WTC11 (cell line): ENCODE measurements at regions not wholly inside any gene's neighbourhood (a gene's known extent, or its start where the extent isn't known, plus 50 kb on each side); places are given as distances from the start of the nearest gene placed in this dataset.

Experiments
- ATAC-seq: fragments of 200-7000 bp; cut with Tn5 transposase; 2 replicates; pipeline ENCODE4 v1.10.0; 2021; ENCODE audit warnings: mild to moderate bottlenecking, moderate library complexity
- CTCF ChIA-PET: fragments of 300-600 bp; sonication (Branson Sonifier 250); formaldehyde crosslinking; loops from one replicate; lab custom pipeline; 2021; ENCODE audit warnings: antibody characterized with exemption; lab: Charles Lee
- POLR2A ChIA-PET: fragments of 350-600 bp; sonication (Branson Sonifier 250); formaldehyde crosslinking; loops from one replicate; lab custom pipeline; 2021; ENCODE audit warnings: antibody characterized with exemption; lab: Charles Lee
- DNase-seq: peaks from one replicate; pipeline ENCODE4 v3.0.0; 2021; ENCODE audit warnings: low spot score
- H3K27ac Mint-ChIP-seq: 2 replicates; pipeline ENCODE4 v1.8.0; 2021; ENCODE audit warnings: mixed read lengths
- H3K27me3 Mint-ChIP-seq: 2 replicates; pipeline ENCODE4 v1.8.0; 2021; ENCODE audit warnings: low read depth, mild to moderate bottlenecking, moderate library complexity, mixed read lengths
- H3K36me3 Mint-ChIP-seq: 2 replicates; pipeline ENCODE4 v1.8.0; 2021; ENCODE audit warnings: mixed read lengths
- H3K4me1 Mint-ChIP-seq: 2 replicates; pipeline ENCODE4 v1.8.0; 2022; ENCODE audit warnings: mixed read lengths
- H3K4me3 Mint-ChIP-seq: 2 replicates; pipeline ENCODE4 v1.8.0; 2021; ENCODE audit warnings: mild to moderate bottlenecking, moderate library complexity, mixed read lengths
- H3K9me3 Mint-ChIP-seq: 2 replicates; pipeline ENCODE4 v1.8.0; 2021; ENCODE audit warnings: mixed read lengths
- ATF1 ChIP-seq: sonication (generic); formaldehyde crosslinking; IDR thresholded peaks from 2 replicates; pipeline ENCODE4 v1.8.1; 2023; ENCODE audit warnings: mild to moderate bottlenecking, moderate library complexity, missing genetic modification reagents
- IRF2 ChIP-seq: sonication (generic); formaldehyde crosslinking; IDR thresholded peaks from 2 replicates; pipeline ENCODE4 v1.8.0; 2022; ENCODE audit warnings: low read depth, missing genetic modification reagents, borderline replicate concordance
- JUN ChIP-seq: sonication (generic); formaldehyde crosslinking; IDR thresholded peaks from 2 replicates; pipeline ENCODE4 v1.8.0; 2023; ENCODE audit warnings: mild to moderate bottlenecking, missing genetic modification reagents
- KAT7 ChIP-seq: sonication (generic); formaldehyde crosslinking; IDR thresholded peaks from 2 replicates; pipeline ENCODE4 v1.8.1; 2023; ENCODE audit warnings: missing genetic modification reagents, mild to moderate bottlenecking, borderline replicate concordance
- MXD4 ChIP-seq: fragments of 250-450 bp; sonication (Bioruptor Pico); IDR thresholded peaks from 2 replicates; pipeline ENCODE4 v1.8.0; 2021; ENCODE audit warnings: mild to moderate bottlenecking, moderate library complexity, borderline replicate concordance
- TEAD1 ChIP-seq: sonication (generic); formaldehyde crosslinking; IDR thresholded peaks from 2 replicates; pipeline ENCODE4 v1.8.0; 2022; ENCODE audit warnings: mild to moderate bottlenecking, missing genetic modification reagents
- TP53 ChIP-seq: sonication (generic); formaldehyde crosslinking; IDR thresholded peaks from 2 replicates; pipeline ENCODE4 v1.8.1; 2023; ENCODE audit warnings: mild to moderate bottlenecking, missing genetic modification reagents
- ZNF121 ChIP-seq: sonication (generic); formaldehyde crosslinking; IDR thresholded peaks from 2 replicates; pipeline ENCODE4 v1.8.0; 2023; ENCODE audit warnings: missing genetic modification reagents
- ZNF396 ChIP-seq: fragments of 250-450 bp; sonication (Bioruptor Pico); IDR thresholded peaks from 2 replicates; pipeline ENCODE4 v1.8.0; 2021; ENCODE audit warnings: mild to moderate bottlenecking, moderate library complexity, borderline replicate concordance
- TF ChIP-seq, protein P1 (sequence below): sonication (generic); formaldehyde crosslinking; IDR thresholded peaks from 2 replicates; pipeline ENCODE4 v1.8.1; 2023; ENCODE audit warnings: mild to moderate bottlenecking, missing genetic modification reagents
- TF ChIP-seq, protein P2 (sequence below): sonication (generic); formaldehyde crosslinking; IDR thresholded peaks from 2 replicates; pipeline ENCODE4 v1.8.0; 2022; ENCODE audit warnings: mild to moderate bottlenecking, missing genetic modification reagents
- TF ChIP-seq, protein P3 (sequence below): sonication (generic); formaldehyde crosslinking; IDR thresholded peaks from 2 replicates; pipeline ENCODE4 v1.8.0; 2022; ENCODE audit warnings: mild to moderate bottlenecking, missing genetic modification reagents
- TF ChIP-seq, protein P4 (sequence below): fragments of 250-450 bp; sonication (Bioruptor Pico); conservative IDR thresholded peaks from 2 replicates; pipeline ENCODE4 v1.9.0; 2021; ENCODE audit warnings: mild to moderate bottlenecking
- TF ChIP-seq, protein P5 (sequence below): fragments of 250-450 bp; sonication (Bioruptor Pico); IDR thresholded peaks from 2 replicates; pipeline ENCODE4 v1.9.0; 2021; ENCODE audit warnings: moderate library complexity, mild to moderate bottlenecking, inconsistent platforms, borderline replicate concordance
- TF ChIP-seq, protein P6 (sequence below): sonication (generic); formaldehyde crosslinking; IDR thresholded peaks from 2 replicates; pipeline ENCODE4 v1.8.1; 2023; ENCODE audit warnings: mild to moderate bottlenecking, missing genetic modification reagents, borderline replicate concordance
- TF ChIP-seq, protein P7 (sequence below): sonication (generic); formaldehyde crosslinking; IDR thresholded peaks from 2 replicates; pipeline ENCODE4 v1.8.0; 2022; ENCODE audit warnings: mild to moderate bottlenecking, missing genetic modification reagents

DNA sequence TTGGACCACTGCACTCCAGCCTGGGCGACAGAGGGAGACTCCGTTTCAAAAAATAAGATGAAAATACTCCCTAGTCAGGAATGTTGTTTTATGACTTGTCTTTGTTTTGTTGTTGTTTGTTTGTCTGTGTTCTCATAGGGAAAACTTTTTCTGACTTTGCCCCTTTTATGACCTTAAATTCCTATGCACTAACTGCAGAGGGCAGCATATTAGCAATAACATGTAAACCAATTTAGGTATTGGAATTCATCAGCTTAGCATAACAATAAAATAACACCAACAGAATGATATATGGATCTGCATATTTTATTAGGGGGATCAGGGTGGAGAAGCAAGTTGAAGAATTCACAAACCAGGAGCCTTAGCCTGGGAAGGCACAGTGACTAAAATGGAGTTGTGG lies 631.5 kb downstream of the SUCLG1 start:
- DNase-seq (no peak), ATAC-seq (no peak)
- ChIA-PET CTCF (interaction anchor here (1.2 kb wide), 1 partner anchor 476 kb away, joined by 3 read pairs; no protein-coding TSS in a partner anchor), POLR2A (no interaction called here)
- Mint-ChIP-seq H3K27ac (no peak overlapping the region), H3K36me3 (no peaks in the 10 kb centered on the region), H3K9me3 (peaks cover 13% of the 10 kb centered on the region; the same call in 1 of the 2 replicates), H3K4me3 (no peak overlapping the region), H3K4me1 (peaks cover 4% of the 10 kb centered on the region), H3K27me3 (no peaks in the 10 kb centered on the region; the same call in 1 of the 2 replicates)
- TF ChIP-seq, protein P1, sequence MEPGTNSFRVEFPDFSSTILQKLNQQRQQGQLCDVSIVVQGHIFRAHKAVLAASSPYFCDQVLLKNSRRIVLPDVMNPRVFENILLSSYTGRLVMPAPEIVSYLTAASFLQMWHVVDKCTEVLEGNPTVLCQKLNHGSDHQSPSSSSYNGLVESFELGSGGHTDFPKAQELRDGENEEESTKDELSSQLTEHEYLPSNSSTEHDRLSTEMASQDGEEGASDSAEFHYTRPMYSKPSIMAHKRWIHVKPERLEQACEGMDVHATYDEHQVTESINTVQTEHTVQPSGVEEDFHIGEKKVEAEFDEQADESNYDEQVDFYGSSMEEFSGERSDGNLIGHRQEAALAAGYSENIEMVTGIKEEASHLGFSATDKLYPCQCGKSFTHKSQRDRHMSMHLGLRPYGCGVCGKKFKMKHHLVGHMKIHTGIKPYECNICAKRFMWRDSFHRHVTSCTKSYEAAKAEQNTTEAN, result no peak
- TF ChIP-seq, protein P2, sequence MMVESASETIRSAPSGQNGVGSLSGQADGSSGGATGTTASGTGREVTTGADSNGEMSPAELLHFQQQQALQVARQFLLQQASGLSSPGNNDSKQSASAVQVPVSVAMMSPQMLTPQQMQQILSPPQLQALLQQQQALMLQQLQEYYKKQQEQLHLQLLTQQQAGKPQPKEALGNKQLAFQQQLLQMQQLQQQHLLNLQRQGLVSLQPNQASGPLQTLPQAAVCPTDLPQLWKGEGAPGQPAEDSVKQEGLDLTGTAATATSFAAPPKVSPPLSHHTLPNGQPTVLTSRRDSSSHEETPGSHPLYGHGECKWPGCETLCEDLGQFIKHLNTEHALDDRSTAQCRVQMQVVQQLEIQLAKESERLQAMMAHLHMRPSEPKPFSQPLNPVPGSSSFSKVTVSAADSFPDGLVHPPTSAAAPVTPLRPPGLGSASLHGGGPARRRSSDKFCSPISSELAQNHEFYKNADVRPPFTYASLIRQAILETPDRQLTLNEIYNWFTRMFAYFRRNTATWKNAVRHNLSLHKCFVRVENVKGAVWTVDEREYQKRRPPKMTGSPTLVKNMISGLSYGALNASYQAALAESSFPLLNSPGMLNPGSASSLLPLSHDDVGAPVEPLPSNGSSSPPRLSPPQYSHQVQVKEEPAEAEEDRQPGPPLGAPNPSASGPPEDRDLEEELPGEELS, result no peak

DNA sequence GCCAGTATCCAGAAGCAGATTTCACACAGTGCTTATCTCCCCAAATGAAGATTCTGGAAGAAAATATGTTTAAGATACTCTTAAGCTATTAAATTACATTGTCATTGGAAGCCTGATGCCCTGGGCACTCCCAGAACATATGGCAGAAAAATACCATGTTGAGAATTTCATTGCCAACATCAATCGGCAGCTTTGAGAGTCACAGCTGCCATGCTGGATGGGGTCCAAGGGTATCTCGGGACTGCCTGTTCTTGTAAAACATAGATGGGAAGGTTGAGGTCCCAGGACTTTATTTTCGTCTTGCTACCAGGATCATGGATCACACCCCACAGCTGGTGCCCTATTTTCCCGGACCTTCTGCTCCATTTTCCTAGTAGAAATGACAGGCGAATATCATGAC lies 632.5 kb downstream of the SUCLG1 start:
- DNase-seq, result no peak
- no peaks in the 10 kb centered on the region for H3K36me3 Mint-ChIP-seq
- no peak for ATAC-seq
- peaks cover 4% of the 10 kb centered on the region for H3K4me1 Mint-ChIP-seq
- POLR2A ChIA-PET, result no interaction called here
- H3K27me3 Mint-ChIP-seq, result no peaks in the 10 kb centered on the region; the same call in 1 of the 2 replicates
- H3K27ac Mint-ChIP-seq, result no peak overlapping the region
- H3K4me3 Mint-ChIP-seq, result no peak overlapping the region
- TF ChIP-seq, protein P3, sequence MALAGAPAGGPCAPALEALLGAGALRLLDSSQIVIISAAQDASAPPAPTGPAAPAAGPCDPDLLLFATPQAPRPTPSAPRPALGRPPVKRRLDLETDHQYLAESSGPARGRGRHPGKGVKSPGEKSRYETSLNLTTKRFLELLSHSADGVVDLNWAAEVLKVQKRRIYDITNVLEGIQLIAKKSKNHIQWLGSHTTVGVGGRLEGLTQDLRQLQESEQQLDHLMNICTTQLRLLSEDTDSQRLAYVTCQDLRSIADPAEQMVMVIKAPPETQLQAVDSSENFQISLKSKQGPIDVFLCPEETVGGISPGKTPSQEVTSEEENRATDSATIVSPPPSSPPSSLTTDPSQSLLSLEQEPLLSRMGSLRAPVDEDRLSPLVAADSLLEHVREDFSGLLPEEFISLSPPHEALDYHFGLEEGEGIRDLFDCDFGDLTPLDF (CRISPR knock-in tag), result no peak
- TF ChIP-seq, all 79 proteins: peak for 0
- CTCF ChIA-PET, result interaction anchor here (1.2 kb wide), 1 partner anchor 477 kb away, joined by 3 read pairs; no protein-coding TSS in a partner anchor
- H3K9me3 Mint-ChIP-seq, result peaks cover 13% of the 10 kb centered on the region; the same call in 1 of the 2 replicates

DNA sequence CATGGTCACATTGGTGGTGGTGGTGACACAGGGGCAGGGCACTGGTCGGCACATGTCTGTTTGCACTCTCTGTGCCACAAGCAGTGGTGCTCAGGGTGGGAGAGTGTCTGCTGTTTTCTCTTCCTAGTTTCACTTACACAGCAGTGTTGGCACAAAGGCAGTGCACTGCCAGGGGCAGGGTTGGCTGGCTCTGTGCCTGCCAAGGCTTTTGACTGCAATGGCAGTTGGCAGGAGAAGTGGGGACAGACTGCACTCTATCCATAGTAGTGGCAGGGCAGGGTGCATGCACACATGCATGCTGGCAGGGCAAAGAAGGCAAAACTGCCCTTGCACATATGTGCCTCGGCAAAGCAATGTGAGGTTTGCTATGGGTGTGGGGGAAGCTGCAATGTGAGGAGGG lies 635.9 kb downstream of the SUCLG1 start:
- CTCF ChIA-PET, result no interaction called here
- TF ChIP-seq, protein P4, sequence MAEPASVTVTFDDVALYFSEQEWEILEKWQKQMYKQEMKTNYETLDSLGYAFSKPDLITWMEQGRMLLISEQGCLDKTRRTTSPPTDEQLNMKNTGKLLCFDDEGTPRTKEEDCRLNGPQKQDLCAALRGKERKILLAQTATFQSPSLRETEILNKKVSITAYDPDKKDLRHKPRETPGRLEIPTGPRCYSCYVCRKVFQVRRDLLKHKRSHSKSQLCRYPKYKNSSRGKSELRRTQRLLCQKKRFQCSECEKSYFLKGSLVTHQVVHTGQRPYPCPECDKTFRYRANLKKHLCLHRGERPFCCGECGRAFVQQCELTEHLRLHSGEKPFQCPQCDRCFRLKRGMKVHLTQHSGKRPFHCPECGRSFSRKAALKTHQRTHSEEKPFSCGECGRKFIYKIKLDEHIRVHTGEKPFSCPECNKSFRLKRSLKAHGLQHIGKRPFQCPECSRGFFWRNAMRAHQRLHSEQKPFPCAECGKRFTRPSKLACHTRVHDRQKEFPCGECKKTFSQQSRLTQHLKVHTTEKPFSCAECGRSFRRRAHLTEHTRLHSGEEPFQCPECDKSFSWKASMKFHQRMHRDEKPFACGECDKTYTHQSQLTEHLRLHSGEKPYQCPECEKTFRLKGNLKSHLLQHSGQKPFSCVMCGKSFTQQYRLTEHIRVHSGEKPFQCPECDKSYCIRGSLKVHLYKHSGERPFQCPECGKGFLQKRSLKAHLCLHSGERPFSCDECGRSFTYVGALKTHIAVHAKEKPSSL (CRISPR knock-in tag), result no peak
- TF ChIP-seq, protein P5, sequence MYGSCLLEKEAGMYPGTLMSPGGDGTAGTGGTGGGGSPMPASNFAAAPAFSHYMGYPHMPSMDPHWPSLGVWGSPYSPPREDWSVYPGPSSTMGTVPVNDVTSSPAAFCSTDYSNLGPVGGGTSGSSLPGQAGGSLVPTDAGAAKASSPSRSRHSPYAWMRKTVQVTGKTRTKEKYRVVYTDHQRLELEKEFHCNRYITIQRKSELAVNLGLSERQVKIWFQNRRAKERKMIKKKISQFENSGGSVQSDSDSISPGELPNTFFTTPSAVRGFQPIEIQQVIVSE (CRISPR knock-in tag), result no peak
- TF ChIP-seq ZNF121, result no peak
- no peak for TF ChIP-seq TP53 (CRISPR knock-in tag)
- TF ChIP-seq, protein P6, sequence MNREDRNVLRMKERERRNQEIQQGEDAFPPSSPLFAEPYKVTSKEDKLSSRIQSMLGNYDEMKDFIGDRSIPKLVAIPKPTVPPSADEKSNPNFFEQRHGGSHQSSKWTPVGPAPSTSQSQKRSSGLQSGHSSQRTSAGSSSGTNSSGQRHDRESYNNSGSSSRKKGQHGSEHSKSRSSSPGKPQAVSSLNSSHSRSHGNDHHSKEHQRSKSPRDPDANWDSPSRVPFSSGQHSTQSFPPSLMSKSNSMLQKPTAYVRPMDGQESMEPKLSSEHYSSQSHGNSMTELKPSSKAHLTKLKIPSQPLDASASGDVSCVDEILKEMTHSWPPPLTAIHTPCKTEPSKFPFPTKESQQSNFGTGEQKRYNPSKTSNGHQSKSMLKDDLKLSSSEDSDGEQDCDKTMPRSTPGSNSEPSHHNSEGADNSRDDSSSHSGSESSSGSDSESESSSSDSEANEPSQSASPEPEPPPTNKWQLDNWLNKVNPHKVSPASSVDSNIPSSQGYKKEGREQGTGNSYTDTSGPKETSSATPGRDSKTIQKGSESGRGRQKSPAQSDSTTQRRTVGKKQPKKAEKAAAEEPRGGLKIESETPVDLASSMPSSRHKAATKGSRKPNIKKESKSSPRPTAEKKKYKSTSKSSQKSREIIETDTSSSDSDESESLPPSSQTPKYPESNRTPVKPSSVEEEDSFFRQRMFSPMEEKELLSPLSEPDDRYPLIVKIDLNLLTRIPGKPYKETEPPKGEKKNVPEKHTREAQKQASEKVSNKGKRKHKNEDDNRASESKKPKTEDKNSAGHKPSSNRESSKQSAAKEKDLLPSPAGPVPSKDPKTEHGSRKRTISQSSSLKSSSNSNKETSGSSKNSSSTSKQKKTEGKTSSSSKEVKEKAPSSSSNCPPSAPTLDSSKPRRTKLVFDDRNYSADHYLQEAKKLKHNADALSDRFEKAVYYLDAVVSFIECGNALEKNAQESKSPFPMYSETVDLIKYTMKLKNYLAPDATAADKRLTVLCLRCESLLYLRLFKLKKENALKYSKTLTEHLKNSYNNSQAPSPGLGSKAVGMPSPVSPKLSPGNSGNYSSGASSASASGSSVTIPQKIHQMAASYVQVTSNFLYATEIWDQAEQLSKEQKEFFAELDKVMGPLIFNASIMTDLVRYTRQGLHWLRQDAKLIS, result no peak
- no peak for TF ChIP-seq JUN (CRISPR knock-in tag)
- TF ChIP-seq ZNF396 (CRISPR knock-in tag), result no peak
- TF ChIP-seq IRF2 (CRISPR knock-in tag), result no peak
- TF ChIP-seq KAT7 (CRISPR knock-in tag), result no peak
- TF ChIP-seq, protein P7, sequence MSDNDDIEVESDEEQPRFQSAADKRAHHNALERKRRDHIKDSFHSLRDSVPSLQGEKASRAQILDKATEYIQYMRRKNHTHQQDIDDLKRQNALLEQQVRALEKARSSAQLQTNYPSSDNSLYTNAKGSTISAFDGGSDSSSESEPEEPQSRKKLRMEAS (CRISPR knock-in tag), result no peak
- TF ChIP-seq ATF1 (CRISPR knock-in tag), result no peak
- no peak for TF ChIP-seq TEAD1 (CRISPR knock-in tag)
- TF ChIP-seq MXD4 (CRISPR knock-in tag), result no peak
- no peak for ATAC-seq
- no peaks in the 10 kb centered on the region; the same call in 1 of the 2 replicates for H3K27me3 Mint-ChIP-seq
- H3K4me3 Mint-ChIP-seq, result no peak overlapping the region
- H3K4me1 Mint-ChIP-seq, result peaks cover 4% of the 10 kb centered on the region
- H3K36me3 Mint-ChIP-seq, result no peaks in the 10 kb centered on the region
- POLR2A ChIA-PET, result no interaction called here
- no peak for DNase-seq
- peaks cover 13% of the 10 kb centered on the region; the same call in 1 of the 2 replicates for H3K9me3 Mint-ChIP-seq
- H3K27ac Mint-ChIP-seq, result no peak overlapping the region
